ENCODE measurements at regions not wholly inside any gene's neighbourhood (a gene's known extent, or its start where the extent isn't known, plus 50 kb on each side); places are given as distances from the start of the nearest gene placed in this dataset.
"Not testable (repeated sequence)": the region's sequence is repeated elsewhere in the genome, so short reads cannot be mapped to it uniquely, and the experiment has no call there.

DNA sequence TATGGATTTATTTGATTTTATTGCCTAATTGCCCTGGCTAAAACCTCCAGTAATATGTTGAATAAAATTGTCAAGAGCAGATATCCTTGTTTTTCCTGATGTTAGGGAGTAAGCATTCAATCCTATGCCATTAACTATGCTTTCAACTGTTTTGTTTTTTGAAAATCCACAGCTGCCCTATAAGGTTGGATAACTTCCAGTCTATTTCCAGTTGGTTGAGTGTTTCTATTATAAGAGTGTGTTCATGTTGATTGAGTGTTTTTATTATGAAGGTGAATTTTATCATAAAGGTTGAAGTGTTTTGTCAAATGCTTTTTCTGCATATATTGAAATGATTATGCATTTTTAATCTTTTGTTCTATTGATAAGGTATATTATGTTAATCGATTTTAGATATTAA is 149.9 kb upstream of the SCN7A start:
- H3K27me3 ChIP-seq (ENCODE audit: control insufficient read depth in 2 of 2, insufficient read depth in 2 of 2, low read length in 2 of 2), result no peaks in the 10 kb centered on the region
- no peak overlapping the region for H3K9ac ChIP-seq (replicated peaks; ENCODE audit: extremely low read depth, insufficient read depth, low read length)
- no peaks in the 10 kb centered on the region for H3K79me2 ChIP-seq (ENCODE audit: control insufficient read depth, insufficient read depth, low read length)
- no peaks in the 10 kb centered on the region for H3K36me3 ChIP-seq (ENCODE audit: control insufficient read depth in 2 of 2, extremely low read depth in 1 of 2, insufficient read depth in 2 of 2, low read length in 2 of 2)
- no peak overlapping the region for H3K4me3 ChIP-seq (replicated peaks in 1 of 3; ENCODE audit: insufficient read depth in 1 of 3, low read depth in 1 of 3, low read length in 3 of 3)
- H3K27ac ChIP-seq (ENCODE audit: insufficient read depth, low read depth, low read length), result no peak overlapping the region
- H4K20me1 ChIP-seq (replicated peaks; ENCODE audit: control insufficient read depth, extremely low read depth, insufficient read depth, low read length), result no peaks in the 10 kb centered on the region
- FAIRE-seq, result no peak
- DNase-seq (ENCODE audit: low read depth, low spot score), result no peak
- dilution Hi-C loops (cut with MboI; ENCODE audit: extremely low pct_ligation_motif_present, low sequenced_read_pairs) (no loop called here), intact Hi-C loops (cut with micrococcal nuclease) (no loop called here)
- H3K9me3 ChIP-seq (replicated peaks; ENCODE audit: control insufficient read depth, insufficient read depth, low read length), result no peaks in the 10 kb centered on the region
- H3K4me2 ChIP-seq (ENCODE audit: insufficient read depth, low read length), result no peak overlapping the region
- no TSS peak for BruUV-seq (replicated peaks)
- no peak overlapping the region for H2AFZ ChIP-seq (ENCODE audit: low read depth, low read length)
- TF ChIP-seq, protein P1, sequence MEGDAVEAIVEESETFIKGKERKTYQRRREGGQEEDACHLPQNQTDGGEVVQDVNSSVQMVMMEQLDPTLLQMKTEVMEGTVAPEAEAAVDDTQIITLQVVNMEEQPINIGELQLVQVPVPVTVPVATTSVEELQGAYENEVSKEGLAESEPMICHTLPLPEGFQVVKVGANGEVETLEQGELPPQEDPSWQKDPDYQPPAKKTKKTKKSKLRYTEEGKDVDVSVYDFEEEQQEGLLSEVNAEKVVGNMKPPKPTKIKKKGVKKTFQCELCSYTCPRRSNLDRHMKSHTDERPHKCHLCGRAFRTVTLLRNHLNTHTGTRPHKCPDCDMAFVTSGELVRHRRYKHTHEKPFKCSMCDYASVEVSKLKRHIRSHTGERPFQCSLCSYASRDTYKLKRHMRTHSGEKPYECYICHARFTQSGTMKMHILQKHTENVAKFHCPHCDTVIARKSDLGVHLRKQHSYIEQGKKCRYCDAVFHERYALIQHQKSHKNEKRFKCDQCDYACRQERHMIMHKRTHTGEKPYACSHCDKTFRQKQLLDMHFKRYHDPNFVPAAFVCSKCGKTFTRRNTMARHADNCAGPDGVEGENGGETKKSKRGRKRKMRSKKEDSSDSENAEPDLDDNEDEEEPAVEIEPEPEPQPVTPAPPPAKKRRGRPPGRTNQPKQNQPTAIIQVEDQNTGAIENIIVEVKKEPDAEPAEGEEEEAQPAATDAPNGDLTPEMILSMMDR (IDR thresholded peaks at IDR 0.05; ENCODE audit: extremely low read depth in 1 of 2, insufficient read depth in 1 of 2, low read depth in 1 of 2, low read length in 2 of 2), result no peak
- no peak for TF ChIP-seq JUN (IDR thresholded peaks at IDR 0.05; ENCODE audit: borderline replicate concordance, insufficient read depth, insufficient read length, low read depth)
- TF ChIP-seq POLR2A (IDR thresholded peaks at IDR 0.05; ENCODE audit: low read depth, low read length), result no peak
- no peak for TF ChIP-seq POLR2AphosphoS5 (IDR thresholded peaks at IDR 0.05; ENCODE audit: insufficient read depth, low read depth, low read length)
- no peak for TF ChIP-seq MYC (IDR thresholded peaks at IDR 0.05; ENCODE audit: low read depth, low read length)
- no peak for TF ChIP-seq GATA2 (IDR thresholded peaks at IDR 0.05; ENCODE audit: insufficient read depth, insufficient read length, low read depth, low read length)
- no peak for TF ChIP-seq FOS (IDR thresholded peaks at IDR 0.05; ENCODE audit: borderline replicate concordance, insufficient read depth, low read length)
- TF ChIP-seq EZH2 (IDR thresholded peaks at IDR 0.05; ENCODE audit: borderline replicate concordance, low read depth, low read length, severe bottlenecking), result no peak
- TF ChIP-seq, protein P2, sequence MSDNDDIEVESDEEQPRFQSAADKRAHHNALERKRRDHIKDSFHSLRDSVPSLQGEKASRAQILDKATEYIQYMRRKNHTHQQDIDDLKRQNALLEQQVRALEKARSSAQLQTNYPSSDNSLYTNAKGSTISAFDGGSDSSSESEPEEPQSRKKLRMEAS (IDR thresholded peaks at IDR 0.05; ENCODE audit: insufficient read depth, insufficient read length), result no peak
- ChIA-PET POLR2A (no interaction called here), CTCF (no interaction called here)
- H3K4me1 ChIP-seq (ENCODE audit: control insufficient read depth, extremely low read depth, insufficient read depth, low read length), result no peaks in the 10 kb centered on the region
- no peaks in the 10 kb centered on the region for H3K9me1 ChIP-seq (replicated peaks; ENCODE audit: control insufficient read depth, extremely low read depth, insufficient read depth, low read length)

DNA sequence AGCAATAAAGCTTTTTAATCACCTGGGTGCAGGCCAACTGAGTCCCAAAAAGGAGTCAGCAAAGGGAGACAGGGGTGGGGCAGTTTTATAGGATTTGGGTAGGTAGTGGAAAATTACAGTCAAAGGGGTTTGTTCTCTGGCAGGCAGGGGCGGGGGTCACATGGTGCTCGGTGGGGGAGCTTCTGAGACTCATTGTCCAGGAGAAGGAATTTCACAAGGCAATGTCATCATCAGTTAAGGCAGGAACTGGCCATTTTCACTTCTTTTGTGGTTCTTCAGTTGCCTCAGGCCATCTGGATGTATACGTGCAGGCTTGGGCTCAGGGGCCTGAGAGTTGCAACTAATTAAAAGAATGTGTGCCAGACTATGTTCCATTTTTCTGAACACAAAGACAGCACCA is 147.5 kb upstream of the SCN7A start:
- H2AFZ ChIP-seq (ENCODE audit: low read depth, low read length); POLR2A ChIA-PET; H3K27ac ChIP-seq (ENCODE audit: insufficient read depth, low read depth, low read length); H3K4me2 ChIP-seq (ENCODE audit: insufficient read depth, low read length); FAIRE-seq; BruUV-seq (replicated peaks); H3K9me1 ChIP-seq (replicated peaks; ENCODE audit: control insufficient read depth, extremely low read depth, insufficient read depth, low read length); dilution Hi-C loops (cut with MboI; ENCODE audit: extremely low pct_ligation_motif_present, low sequenced_read_pairs); H3K9ac ChIP-seq (replicated peaks; ENCODE audit: extremely low read depth, insufficient read depth, low read length); H3K4me3 ChIP-seq (replicated peaks in 1 of 3; ENCODE audit: insufficient read depth in 1 of 3, low read depth in 1 of 3, low read length in 3 of 3); H3K4me1 ChIP-seq (ENCODE audit: control insufficient read depth, extremely low read depth, insufficient read depth, low read length); H3K27me3 ChIP-seq (ENCODE audit: control insufficient read depth in 2 of 2, insufficient read depth in 2 of 2, low read length in 2 of 2); H3K9me3 ChIP-seq (replicated peaks; ENCODE audit: control insufficient read depth, insufficient read depth, low read length); DNase-seq (ENCODE audit: low read depth, low spot score); H3K36me3 ChIP-seq (ENCODE audit: control insufficient read depth in 2 of 2, extremely low read depth in 1 of 2, insufficient read depth in 2 of 2, low read length in 2 of 2); CTCF ChIA-PET; H4K20me1 ChIP-seq (replicated peaks; ENCODE audit: control insufficient read depth, extremely low read depth, insufficient read depth, low read length); intact Hi-C loops (cut with micrococcal nuclease); H3K79me2 ChIP-seq (ENCODE audit: control insufficient read depth, insufficient read depth, low read length): not testable (repeated sequence)
